GM23248 (cell line): ENCODE measurements at regions not wholly inside any gene's neighbourhood (a gene's known extent, or its start where the extent isn't known, plus 50 kb on each side); places are given as distances from the start of the nearest gene placed in this dataset.

ENCODE experiments used
- DNase-seq: peaks from one replicate; pipeline ENCODE4 v3.0.0-alpha.2; 2015
- H2AFZ ChIP-seq: fragments of 200-600 bp; sonication (generic); 2 replicates; pipeline ENCODE4 v1.6.1; 2016; ENCODE audit warnings: antibody characterized with exemption
- H3F3A ChIP-seq: fragments of 200-600 bp; sonication (generic); 2 replicates; pipeline ENCODE4 v1.6.1; 2016; ENCODE audit warnings: mild to moderate bottlenecking, antibody characterized with exemption, mixed run types; ENCODE audit not compliant: insufficient read depth
- H3K27ac ChIP-seq: fragments of 200-600 bp; sonication (generic); 2 replicates; pipeline ENCODE4 v1.5.1; 2016; ENCODE audit warnings: mild to moderate bottlenecking
- H3K27me3 ChIP-seq: fragments of 200-600 bp; sonication (generic); replicated peaks from 2 replicates; pipeline ENCODE4 v1.6.1; 2016; ENCODE audit warnings: mild to moderate bottlenecking; ENCODE audit not compliant: insufficient read depth
- H3K36me3 ChIP-seq: fragments of 200-600 bp; sonication (generic); 2 replicates; pipeline ENCODE4 v1.6.1; 2016; ENCODE audit warnings: low read depth, mild to moderate bottlenecking
- H3K4me1 ChIP-seq: fragments of 200-600 bp; sonication (generic); 2 replicates; pipeline ENCODE4 v1.6.1; 2016; ENCODE audit warnings: mild to moderate bottlenecking; ENCODE audit not compliant: insufficient read depth
- H3K4me2 ChIP-seq: fragments of 200-600 bp; sonication (generic); one replicate; pipeline ENCODE4 v1.6.1; 2016; ENCODE audit warnings: mild to moderate bottlenecking; ENCODE audit not compliant: unreplicated experiment
- H3K4me3 ChIP-seq: fragments of 200-600 bp; sonication (generic); 2 replicates; pipeline ENCODE4 v1.5.1; 2016; ENCODE audit warnings: mild to moderate bottlenecking
- H3K79me2 ChIP-seq: fragments of 200-600 bp; sonication (generic); 2 replicates; pipeline ENCODE4 v1.6.1; 2016; ENCODE audit warnings: mild to moderate bottlenecking; ENCODE audit not compliant: insufficient read depth
- H3K9ac ChIP-seq: fragments of 200-600 bp; sonication (generic); 2 replicates; pipeline ENCODE4 v1.6.1; 2016; ENCODE audit warnings: mild to moderate bottlenecking
- H3K9me2 ChIP-seq: fragments of 200-600 bp; sonication (generic); 2 replicates; pipeline ENCODE4 v1.6.1; 2016; ENCODE audit warnings: mixed run types, mild to moderate bottlenecking, moderate library complexity; ENCODE audit not compliant: insufficient read depth
- H3K9me3 ChIP-seq: fragments of 200-600 bp; sonication (generic); one replicate; pipeline ENCODE4 v1.6.1; 2017; ENCODE audit warnings: low read depth
- H4K20me1 ChIP-seq: fragments of 200-600 bp; sonication (generic); 2 replicates; pipeline ENCODE4 v1.6.0; 2016; ENCODE audit not compliant: insufficient read depth
- EZH2 ChIP-seq: fragments of 200-600 bp; sonication (generic); IDR thresholded peaks from 2 replicates; pipeline ENCODE4 v1.6.1; 2018; ENCODE audit warnings: antibody characterized with exemption, mild to moderate bottlenecking; ENCODE audit not compliant: insufficient read depth, poor library complexity, severe bottlenecking
- EZH2phosphoT487 ChIP-seq: fragments of 200-600 bp; sonication (generic); IDR thresholded peaks from 2 replicates; pipeline ENCODE4 v1.6.1; 2018; ENCODE audit warnings: antibody characterized with exemption, moderate library complexity, mild to moderate bottlenecking, low read depth; ENCODE audit not compliant: insufficient read depth
- WGBS, 2 experiments: methylation state at CpG; one replicate each; pipeline ENCODE4 v1.1.6; 2015 to 2017; ENCODE audit warnings: low lambda C conversion rate in 2 of 2, low coverage in 1 of 2; ENCODE audit errors: missing lambda C conversion rate in 2 of 2; 5-methylcytosine and 5-hydroxymethylcytosine counted together
- in situ Hi-C: fragments of 300-500 bp; cut with MboI; formaldehyde crosslinking; loops from 2 replicates; pipeline ENCODE4 v1.15.0; 2020

GRCh38 chr11:90646266-90646665 lies 423.4 kb upstream of the CHORDC1 start:
- H3K79me2 ChIP-seq, result no peaks in the 10 kb centered on the region
- no peaks in the 10 kb centered on the region for H3F3A ChIP-seq
- H3K27ac ChIP-seq, result no peak overlapping the region
- no peaks in the 10 kb centered on the region for H3K36me3 ChIP-seq
- H3K27me3 ChIP-seq, result no peaks in the 10 kb centered on the region
- H3K4me1 ChIP-seq, result no peaks in the 10 kb centered on the region
- DNase-seq, result no peak
- no peaks in the 10 kb centered on the region for H4K20me1 ChIP-seq
- H2AFZ ChIP-seq, result no peak overlapping the region
- in situ Hi-C loops, result no loop called here
- H3K4me3 ChIP-seq, result no peak overlapping the region
- H3K9me2 ChIP-seq, result no peaks in the 10 kb centered on the region
- no peaks in the 10 kb centered on the region for H3K9me3 ChIP-seq
- TF ChIP-seq EZH2phosphoT487 (no peak), EZH2 (no peak)
- WGBS, 2 experiments, result 0 to 2% methylated on average over 1 of the region's 1 CpG
- no peak overlapping the region for H3K9ac ChIP-seq
- H3K4me2 ChIP-seq, result no peak overlapping the region

DNA sequence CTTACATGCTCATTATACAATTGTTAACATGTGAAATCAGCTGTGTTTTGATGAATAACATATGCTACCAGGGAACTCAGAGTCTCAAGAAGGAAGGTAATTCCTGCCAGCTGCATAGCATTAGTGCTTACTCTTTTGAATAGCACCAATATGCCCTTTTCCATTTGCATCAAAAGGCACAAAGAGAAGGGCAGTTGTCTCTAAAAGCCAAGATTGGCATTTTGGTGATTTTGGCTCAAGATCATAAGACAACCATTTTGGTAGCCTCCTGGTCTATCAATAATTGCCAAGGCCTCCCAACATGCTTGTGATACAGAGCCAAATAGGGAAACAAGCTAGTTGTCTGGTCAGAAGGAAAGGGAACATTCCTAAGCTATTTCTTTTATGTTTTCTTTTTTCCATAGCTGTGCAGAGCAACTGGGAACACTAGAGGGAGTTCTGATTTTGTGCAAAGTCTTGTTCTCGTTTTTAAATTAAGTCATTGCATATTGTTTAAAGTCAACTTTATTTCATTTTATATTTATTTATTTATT lies 416.7 kb upstream of the CHORDC1 start:
- H3K4me1 ChIP-seq, result no peaks in the 10 kb centered on the region
- H3K27me3 ChIP-seq, result no peaks in the 10 kb centered on the region
- H3K4me3 ChIP-seq, result no peak overlapping the region
- 0% methylated on average over 1 of the region's 1 CpG for WGBS, 2 experiments
- H3K9me3 ChIP-seq, result no peaks in the 10 kb centered on the region
- DNase-seq, result no peak
- TF ChIP-seq EZH2 (no peak), EZH2phosphoT487 (no peak)
- in situ Hi-C loops, result no loop called here
- H3K36me3 ChIP-seq, result no peaks in the 10 kb centered on the region
- H3K9ac ChIP-seq, result no peak overlapping the region
- no peak overlapping the region for H2AFZ ChIP-seq
- no peaks in the 10 kb centered on the region for H3F3A ChIP-seq
- H3K27ac ChIP-seq, result no peak overlapping the region
- H3K79me2 ChIP-seq, result no peaks in the 10 kb centered on the region
- H4K20me1 ChIP-seq, result no peaks in the 10 kb centered on the region
- no peaks in the 10 kb centered on the region for H3K9me2 ChIP-seq
- H3K4me2 ChIP-seq, result no peak overlapping the region

DNA sequence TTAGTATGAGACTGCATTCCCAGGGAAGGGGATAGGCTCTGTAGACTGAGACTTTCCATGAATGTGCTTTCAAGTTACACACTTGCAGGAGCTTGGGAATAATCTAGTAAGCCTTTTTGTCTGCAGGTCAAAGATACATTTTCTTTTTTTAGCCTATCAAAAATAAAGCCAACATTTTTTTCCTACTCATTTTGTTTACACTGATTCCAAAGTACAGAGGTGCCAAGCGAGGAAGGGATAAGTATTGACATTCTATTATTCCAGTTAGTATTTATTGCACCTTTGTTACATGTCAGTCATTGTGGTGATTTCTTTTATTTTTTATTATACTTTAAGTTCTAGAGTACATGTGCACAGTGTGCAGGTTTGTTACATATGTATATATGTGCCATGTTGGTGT lies 413.0 kb upstream of the CHORDC1 start:
- Histone ChIP-seq H3K4me2 (no peak overlapping the region), H3K27ac (no peak overlapping the region), H3K4me1 (no peaks in the 10 kb centered on the region), H3K9ac (no peak overlapping the region), H3K79me2 (no peaks in the 10 kb centered on the region), H3K27me3 (no peaks in the 10 kb centered on the region), H3K36me3 (no peaks in the 10 kb centered on the region), H3K9me2 (no peaks in the 10 kb centered on the region), H3K4me3 (no peak overlapping the region), H3K9me3 (no peaks in the 10 kb centered on the region), H4K20me1 (no peaks in the 10 kb centered on the region), H2AFZ (no peak overlapping the region), H3F3A (no peaks in the 10 kb centered on the region)
- in situ Hi-C loops, result no loop called here
- DNase-seq, result no peak
- 17 to 20% methylated on average over 1 of the region's 1 CpG for WGBS, 2 experiments
- no peak for TF ChIP-seq EZH2phosphoT487
- no peak for TF ChIP-seq EZH2

- no peaks in the 10 kb centered on the region for H4K20me1 ChIP-seq
- no peak overlapping the region for H3K27ac ChIP-seq
- DNase-seq, result no peak
- H3K79me2 ChIP-seq, result no peaks in the 10 kb centered on the region
- H2AFZ ChIP-seq, result no peak overlapping the region
- no peaks in the 10 kb centered on the region for H3K27me3 ChIP-seq
- no peak for TF ChIP-seq EZH2
- TF ChIP-seq EZH2phosphoT487, result no peak
- no peak overlapping the region for H3K9ac ChIP-seq
- H3K4me1 ChIP-seq, result no peaks in the 10 kb centered on the region
- in situ Hi-C loops, result no loop called here
- H3K9me3 ChIP-seq, result no peaks in the 10 kb centered on the region
- H3F3A ChIP-seq, result no peaks in the 10 kb centered on the region
- H3K4me2 ChIP-seq, result no peak overlapping the region
- no peak overlapping the region for H3K4me3 ChIP-seq
- H3K36me3 ChIP-seq, result no peaks in the 10 kb centered on the region
- no peaks in the 10 kb centered on the region for H3K9me2 ChIP-seq
- 3 to 5% methylated on average over 1 of the region's 1 CpG for WGBS, 2 experiments
These were observed 412.3 kb upstream of the CHORDC1 start for GRCh38 chr11:90635151-90635550.

DNA sequence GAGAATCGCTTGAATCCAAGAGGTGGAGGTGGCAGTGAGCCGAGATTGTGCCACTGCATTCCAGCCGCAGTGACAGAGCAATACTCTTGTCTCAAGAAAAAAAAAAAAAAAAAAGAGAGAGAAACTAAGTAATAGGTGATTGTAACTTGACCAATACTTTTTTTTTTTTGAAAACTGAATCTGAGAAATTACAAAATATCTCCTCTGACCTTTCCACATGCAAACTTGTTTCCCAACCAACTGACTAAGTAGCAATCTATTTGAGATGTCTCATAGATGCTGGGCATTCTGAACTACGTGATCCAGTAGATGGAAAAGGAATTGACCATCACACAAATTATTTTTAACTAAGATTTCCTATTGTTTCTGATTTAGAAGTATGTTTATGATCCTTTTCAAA lies 407.3 kb upstream of the CHORDC1 start:
- Histone ChIP-seq H3K9me3 (no peaks in the 10 kb centered on the region), H3K79me2 (no peaks in the 10 kb centered on the region), H3K36me3 (no peaks in the 10 kb centered on the region), H3K27me3 (no peaks in the 10 kb centered on the region), H4K20me1 (no peaks in the 10 kb centered on the region), H2AFZ (no peak overlapping the region), H3K27ac (no peak overlapping the region), H3F3A (no peaks in the 10 kb centered on the region), H3K4me1 (no peaks in the 10 kb centered on the region), H3K4me3 (no peak overlapping the region), H3K9ac (no peak overlapping the region), H3K4me2 (no peak overlapping the region), H3K9me2 (no peaks in the 10 kb centered on the region)
- no peak for TF ChIP-seq EZH2phosphoT487
- no peak for TF ChIP-seq EZH2
- DNase-seq, result no peak
- 15 to 25% methylated on average over 4 of the region's 4 CpGs for WGBS, 2 experiments
- in situ Hi-C loops, result no loop called here
